DMS79 treated with DMSO at 0.1 percent for 48 hours (cell line): ENCODE measurements at regions not wholly inside any gene's neighbourhood (a gene's known extent, or its start where the extent isn't known, plus 50 kb on each side); places are given as distances from the start of the nearest gene placed in this dataset.

Experiments used
- DNase-seq: peaks from one replicate; lab custom pipeline; 2025; lab: John Stamatoyannopoulos, UW

- DNase-seq = no peak
Measured at GRCh38 chr9:118414676-118415075, 710.5 kb downstream of the TLR4 start.

- DNase-seq = no peak
Measured at GRCh38 chr9:118418887-118419565, 714.8 kb downstream of the TLR4 start.

- DNase-seq = no peak
Measured at GRCh38 chr9:118419676-118420075, 715.5 kb downstream of the TLR4 start.

GRCh38 chr9:118422508-118422907, 718.3 kb downstream of the TLR4 start:
- no peak for DNase-seq

- DNase-seq = no peak
Measured at GRCh38 chr9:118423021-118423420, 718.8 kb downstream of the TLR4 start.

- no peak for DNase-seq
Measured at GRCh38 chr9:118423721-118424120, 719.5 kb downstream of the TLR4 start.

GRCh38 chr9:118426772-118427171, 722.6 kb downstream of the TLR4 start:
- DNase-seq = no peak

GRCh38 chr9:118438810-118439209, 734.6 kb downstream of the TLR4 start:
- no peak for DNase-seq

GRCh38 chr9:118439441-118439840, 735.2 kb downstream of the TLR4 start:
- no peak for DNase-seq

GRCh38 chr9:118444403-118444802, 740.2 kb downstream of the TLR4 start:
- DNase-seq = no peak

- DNase-seq = no peak
Measured at GRCh38 chr9:118446943-118447639, 742.9 kb downstream of the TLR4 start.

GRCh38 chr9:118449554-118449953, 745.4 kb downstream of the TLR4 start:
- DNase-seq = no peak

- DNase-seq = no peak
Measured at GRCh38 chr9:118455259-118455658, 751.1 kb downstream of the TLR4 start.

GRCh38 chr9:118455788-118456187, 751.6 kb downstream of the TLR4 start:
- no peak for DNase-seq

- DNase-seq = no peak
Measured at GRCh38 chr9:118457171-118458000, 753.2 kb downstream of the TLR4 start.

- no peak for DNase-seq
Measured at GRCh38 chr9:118459913-118460312, 755.7 kb downstream of the TLR4 start.

GRCh38 chr9:118463419-118463818, 759.2 kb downstream of the TLR4 start:
- no peak for DNase-seq

- DNase-seq = no peak
Measured at GRCh38 chr9:118473521-118473920, 769.3 kb downstream of the TLR4 start.

- no peak for DNase-seq
Measured at GRCh38 chr9:118478752-118479151, 774.5 kb downstream of the TLR4 start.

GRCh38 chr9:118482306-118482705, 778.1 kb downstream of the TLR4 start:
- no peak for DNase-seq

- DNase-seq = no peak
Measured at GRCh38 chr9:118483677-118484076, 779.5 kb downstream of the TLR4 start.

GRCh38 chr9:118503236-118503635, 799.0 kb downstream of the TLR4 start:
- no peak for DNase-seq

- no peak for DNase-seq
Measured at GRCh38 chr9:118510711-118511110, 806.5 kb downstream of the TLR4 start.
